Choroid plexus epithelial cell (primary cell): ENCODE measurements at regions not wholly inside any gene's neighbourhood (a gene's known extent, or its start where the extent isn't known, plus 50 kb on each side); places are given as distances from the start of the nearest gene placed in this dataset.

Source experiments
- DNase-seq: peaks from one replicate; pipeline ENCODE4 v3.0.0-alpha.2; 2010; ENCODE audit warnings: low read depth
- H3K4me3 ChIP-seq: 2 replicates; pipeline ENCODE4 v1.5.1; 2011; ENCODE audit warnings: low read depth, mild to moderate bottlenecking, control low read depth, low read length, moderate library complexity
- CTCF ChIP-seq: conservative IDR thresholded peaks from 2 replicates; pipeline ENCODE4 v1.5.1; 2011; ENCODE audit warnings: low read depth, mild to moderate bottlenecking, control low read depth, inconsistent platforms, low read length, moderate library complexity

- no peak for TF ChIP-seq CTCF
- no peak for DNase-seq
- H3K4me3 ChIP-seq: no peak overlapping the region
These were observed 134.2 kb upstream of the FGGY start for GRCh38 chr1:59162665-59163064.

GRCh38 chr1:59163268-59164092 lies 133.4 kb upstream of the FGGY start:
- TF ChIP-seq CTCF: no peak
- DNase-seq: peak; percentile 63
- H3K4me3 ChIP-seq: no peak overlapping the region

- no peak overlapping the region for H3K4me3 ChIP-seq
- no peak for DNase-seq
- no peak for TF ChIP-seq CTCF
These were observed 132.5 kb upstream of the FGGY start for GRCh38 chr1:59164371-59164770.

GRCh38 chr1:59165353-59165752 lies 131.5 kb upstream of the FGGY start:
- DNase-seq: no peak
- H3K4me3 ChIP-seq: no peak overlapping the region
- no peak for TF ChIP-seq CTCF

- DNase-seq: no peak
- no peak for TF ChIP-seq CTCF
- no peak overlapping the region for H3K4me3 ChIP-seq
These were observed 127.2 kb upstream of the FGGY start for GRCh38 chr1:59169703-59170102.

GRCh38 chr1:59170659-59171058 lies 126.2 kb upstream of the FGGY start:
- no peak for TF ChIP-seq CTCF
- H3K4me3 ChIP-seq: no peak overlapping the region
- no peak for DNase-seq

GRCh38 chr1:59171788-59172187 lies 125.1 kb upstream of the FGGY start:
- no peak overlapping the region for H3K4me3 ChIP-seq
- no peak for DNase-seq
- no peak for TF ChIP-seq CTCF
